ENCODE measurements at regions not wholly inside any gene's neighbourhood (a gene's known extent, or its start where the extent isn't known, plus 50 kb on each side); places are given as distances from the start of the nearest gene placed in this dataset.

DNA sequence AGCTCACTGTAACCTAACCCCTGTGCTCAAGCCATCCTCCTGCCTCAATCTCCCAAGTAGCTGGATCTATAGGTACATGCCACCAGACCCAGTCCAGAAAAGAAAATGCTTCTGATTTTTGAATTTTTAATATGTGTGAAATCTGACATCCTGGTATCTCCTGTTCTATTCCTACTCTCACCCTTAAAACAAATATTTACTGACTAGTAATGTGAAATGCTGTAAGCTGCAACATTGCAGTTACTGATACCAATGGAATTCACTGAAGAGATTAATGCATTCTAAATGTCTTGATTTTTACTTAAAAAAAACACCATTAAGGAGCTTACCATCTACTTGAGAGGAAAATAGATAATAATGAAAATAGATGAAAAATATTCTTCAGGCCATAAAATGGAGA lies 162.7 kb upstream of the TSLP start:
- TF ChIP-seq, protein P1, sequence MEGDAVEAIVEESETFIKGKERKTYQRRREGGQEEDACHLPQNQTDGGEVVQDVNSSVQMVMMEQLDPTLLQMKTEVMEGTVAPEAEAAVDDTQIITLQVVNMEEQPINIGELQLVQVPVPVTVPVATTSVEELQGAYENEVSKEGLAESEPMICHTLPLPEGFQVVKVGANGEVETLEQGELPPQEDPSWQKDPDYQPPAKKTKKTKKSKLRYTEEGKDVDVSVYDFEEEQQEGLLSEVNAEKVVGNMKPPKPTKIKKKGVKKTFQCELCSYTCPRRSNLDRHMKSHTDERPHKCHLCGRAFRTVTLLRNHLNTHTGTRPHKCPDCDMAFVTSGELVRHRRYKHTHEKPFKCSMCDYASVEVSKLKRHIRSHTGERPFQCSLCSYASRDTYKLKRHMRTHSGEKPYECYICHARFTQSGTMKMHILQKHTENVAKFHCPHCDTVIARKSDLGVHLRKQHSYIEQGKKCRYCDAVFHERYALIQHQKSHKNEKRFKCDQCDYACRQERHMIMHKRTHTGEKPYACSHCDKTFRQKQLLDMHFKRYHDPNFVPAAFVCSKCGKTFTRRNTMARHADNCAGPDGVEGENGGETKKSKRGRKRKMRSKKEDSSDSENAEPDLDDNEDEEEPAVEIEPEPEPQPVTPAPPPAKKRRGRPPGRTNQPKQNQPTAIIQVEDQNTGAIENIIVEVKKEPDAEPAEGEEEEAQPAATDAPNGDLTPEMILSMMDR (optimal IDR thresholded peaks at IDR 0.05 in 1 of 3, IDR thresholded peaks at IDR 0.05 in 1 of 3, conservative IDR thresholded peaks at IDR 0.05 in 1 of 3; ENCODE audit: extremely low read depth in 1 of 3, insufficient read depth in 2 of 3, low read length in 3 of 3), result no peak
- no peak for TF ChIP-seq EZH2 (IDR thresholded peaks at IDR 0.05; ENCODE audit: low read length)
